A549 (cell line): ENCODE measurements at regions not wholly inside any gene's neighbourhood (a gene's known extent, or its start where the extent isn't known, plus 50 kb on each side); places are given as distances from the start of the nearest gene placed in this dataset.

Source experiments
- ATAC-seq, 2 experiments: fragments of 200-7000 bp in 1 of 2; fragments of >200 bp in 1 of 2; cut with Nextera tagmentation in 1 of 2; cut with Tn5 transposase in 1 of 2; 3 replicates each; pipeline versions ENCODE4 v1.8.0 to v1.9.1; 2018 to 2020; ENCODE audit warnings: mild to moderate bottlenecking in 1 of 2, moderate library complexity in 1 of 2
- CTCF ChIA-PET: fragments of 300-600 bp; sonication (Branson Sonifier 250); formaldehyde crosslinking; extraction: SDS; loops from one replicate; lab custom pipeline; 2021; ENCODE audit warnings: antibody characterized with exemption, inconsistent platforms; lab: Yijun Ruan, JAX
- POLR2A ChIA-PET: fragments of 350-600 bp; formaldehyde crosslinking; extraction: SDS; loops from one replicate; lab custom pipeline; 2021; ENCODE audit warnings: antibody characterized with exemption, inconsistent platforms; lab: Yijun Ruan, JAX
- DNase-seq, 2 experiments: peaks; one replicate each; pipeline versions ENCODE4 v3.0.0 to v3.0.0-alpha.2; 2011 to 2016; ENCODE audit warnings: low read depth in 1 of 2, low spot score in 1 of 2
- FAIRE-seq: peaks from 2 replicates; lab custom pipeline; 2011; peaks lifted over from hg19 to GRCh38; lab: Jason Lieb, UNC
- H3K27ac ChIP-seq, 2 experiments: fragments of >200 bp; sonication (Bioruptor Twin); formaldehyde crosslinking; 3 replicates each; pipeline ENCODE4 v1.5.1; 2016 to 2017
- H3K4me1 ChIP-seq: fragments of >200 bp; sonication (Bioruptor Twin); formaldehyde crosslinking; 3 replicates; pipeline ENCODE4 v1.6.1; 2016
- H3K4me2 ChIP-seq: fragments of >200 bp; sonication (Bioruptor Twin); formaldehyde crosslinking; 3 replicates; pipeline ENCODE4 v1.6.1; 2016
- H3K4me3 ChIP-seq: fragments of >200 bp; sonication (Bioruptor Twin); formaldehyde crosslinking; 3 replicates; pipeline ENCODE4 v1.5.1; 2016
- H3K9me3 ChIP-seq: fragments of >200 bp; sonication (Bioruptor Twin); formaldehyde crosslinking; 3 replicates; pipeline ENCODE4 v1.6.1; 2016
- BCL3 ChIP-seq: fragments of >200 bp; sonication (Bioruptor Twin); formaldehyde crosslinking; IDR thresholded peaks from 3 replicates; pipeline ENCODE4 v1.6.1; 2016
- BHLHE40 ChIP-seq: IDR thresholded peaks from 2 replicates; pipeline ENCODE4 v1.6.1; 2012; ENCODE audit warnings: low read depth, low read length, inconsistent platforms
- CBX2 ChIP-seq: fragments of 200-600 bp; sonication (generic); IDR thresholded peaks from 2 replicates; pipeline ENCODE4 v1.6.1; 2016; ENCODE audit warnings: low read depth, mild to moderate bottlenecking, borderline replicate concordance
- EHMT2 ChIP-seq: fragments of 200-600 bp; sonication (generic); IDR thresholded peaks from 2 replicates; pipeline ENCODE4 v1.6.1; 2016; ENCODE audit warnings: antibody characterized with exemption, low read depth, mild to moderate bottlenecking, moderate library complexity
- HES2 ChIP-seq: fragments of >200 bp; sonication (Bioruptor Twin); formaldehyde crosslinking; IDR thresholded peaks from 2 replicates; pipeline ENCODE4 v1.6.1; 2016
- JUN ChIP-seq, 2 experiments: fragments of >200 bp; sonication (Bioruptor Twin); formaldehyde crosslinking; IDR thresholded peaks; 2 replicates in 1 of 2; 3 replicates in 1 of 2; pipeline ENCODE4 v1.6.1; 2016 to 2017
- NFE2L2 ChIP-seq: fragments of 150-350 bp; conservative IDR thresholded peaks from 2 replicates; pipeline ENCODE4 v1.6.1; 2014; ENCODE audit warnings: low read length
- NR3C1 ChIP-seq: fragments of >200 bp; sonication (Bioruptor Twin); formaldehyde crosslinking; IDR thresholded peaks from 3 replicates; pipeline ENCODE4 v1.6.1; 2017
- POLR2A ChIP-seq: IDR thresholded peaks from 2 replicates; pipeline ENCODE4 v1.6.1; 2012; ENCODE audit warnings: mild to moderate bottlenecking, low read length
- POLR2AphosphoS2 ChIP-seq: conservative IDR thresholded peaks from 2 replicates; pipeline ENCODE4 v1.6.1; 2012; ENCODE audit warnings: low read length, improper control_type of control experiment, inconsistent platforms
- RAD21 ChIP-seq, 2 experiments: fragments of >200 bp in 1 of 2; sonication (Bioruptor Twin) in 1 of 2; formaldehyde crosslinking in 1 of 2; IDR thresholded peaks in 1 of 2; conservative IDR thresholded peaks in 1 of 2; 2 replicates in 1 of 2; 3 replicates in 1 of 2; pipeline ENCODE4 v1.6.1; 2012 to 2018; ENCODE audit warnings: inconsistent platforms in 1 of 2
- RCOR1 ChIP-seq: fragments of 150-350 bp; IDR thresholded peaks from 2 replicates; pipeline ENCODE4 v1.6.1; 2014; ENCODE audit warnings: antibody characterized with exemption, low read length, low read depth
- RFX5 ChIP-seq: fragments of 450-650 bp; IDR thresholded peaks from 2 replicates; pipeline ENCODE4 v1.7.1; 2014; ENCODE audit warnings: antibody characterized with exemption, mild to moderate bottlenecking, moderate library complexity
- RNF2 ChIP-seq: fragments of 200-600 bp; sonication (generic); IDR thresholded peaks from 2 replicates; pipeline ENCODE4 v1.6.1; 2016; ENCODE audit warnings: low read depth, mild to moderate bottlenecking, antibody characterized with exemption, moderate library complexity, borderline replicate concordance
- SMC3 ChIP-seq: fragments of >200 bp; sonication (Bioruptor Twin); formaldehyde crosslinking; IDR thresholded peaks from 3 replicates; pipeline ENCODE4 v1.6.1; 2018; ENCODE audit warnings: inconsistent platforms
- TP53 ChIP-seq: fragments of 250-450 bp; sonication (Bioruptor Pico); IDR thresholded peaks from 2 replicates; pipeline ENCODE4 v1.5.0; 2021; ENCODE audit warnings: mild to moderate bottlenecking, moderate library complexity
- ZC3H11A ChIP-seq: fragments of 450-650 bp; IDR thresholded peaks from 2 replicates; pipeline ENCODE4 v1.6.1; 2014; ENCODE audit warnings: antibody characterized with exemption, mild to moderate bottlenecking
- ZNF302 ChIP-seq: fragments of 250-450 bp; sonication (Bioruptor Pico); IDR thresholded peaks from 2 replicates; pipeline ENCODE4 v1.9.0; 2021; ENCODE audit warnings: inconsistent platforms, mild to moderate bottlenecking, moderate library complexity
- ZSCAN20 ChIP-seq: fragments of 250-450 bp; sonication (Bioruptor Pico); IDR thresholded peaks from 2 replicates; pipeline ENCODE4 v1.8.0; 2022; ENCODE audit warnings: mild to moderate bottlenecking, moderate library complexity
- WGBS: methylation state at CpG from one replicate; pipeline ENCODE4 v1.1.6; 2017; ENCODE audit errors: missing lambda C conversion rate; 5-methylcytosine and 5-hydroxymethylcytosine counted together
- TF ChIP-seq, protein P1 (sequence below): fragments of 250-450 bp; sonication (Bioruptor Pico); IDR thresholded peaks from 2 replicates; pipeline ENCODE4 v1.5.0; 2021; ENCODE audit warnings: mild to moderate bottlenecking, moderate library complexity, borderline replicate concordance
- TF ChIP-seq, protein P2 (sequence below): IDR thresholded peaks from 2 replicates; pipeline ENCODE4 v1.6.1; 2012

DNA sequence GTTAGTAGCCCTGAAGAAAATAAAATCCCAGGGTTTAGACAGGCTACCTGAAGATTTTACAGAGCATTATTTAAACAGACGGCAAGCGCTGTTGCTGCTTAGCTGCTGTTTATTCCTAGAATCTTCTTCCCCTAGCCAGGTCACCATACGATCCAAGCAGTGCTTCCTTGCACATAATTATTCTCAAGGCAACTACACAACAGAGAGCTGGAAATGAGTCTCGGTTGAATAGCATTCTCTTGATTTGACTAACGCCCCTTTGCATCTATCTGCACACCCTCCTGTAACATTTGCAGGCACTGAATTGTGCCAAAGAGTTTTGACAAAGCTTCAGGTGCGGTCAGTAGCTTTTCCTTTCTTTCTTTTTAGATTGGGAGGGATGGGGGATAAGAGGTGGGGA, 564.4 kb downstream of the TBL1XR1 start:
- no peak for FAIRE-seq
- POLR2A ChIA-PET = no interaction called here

GRCh38 chr3:176631165-176631564, 566.1 kb downstream of the TBL1XR1 start:
- DNase-seq (no peak), FAIRE-seq (no peak), ATAC-seq (no peak)
- POLR2A ChIA-PET = no interaction called here
- H3K9me3 ChIP-seq = no peaks in the 10 kb centered on the region
- 80% methylated on average over 1 of the region's 1 CpG for WGBS
- H3K4me3 ChIP-seq = no peak overlapping the region
- H3K4me1 ChIP-seq = no peaks in the 10 kb centered on the region
- H3K4me2 ChIP-seq = no peak overlapping the region
- H3K27ac ChIP-seq = no peak overlapping the region
- CTCF ChIA-PET = no interaction called here
- TF ChIP-seq ZC3H11A (no peak), EHMT2 (no peak), POLR2AphosphoS2 (no peak), RNF2 (no peak), NFE2L2 (no peak), RFX5 (no peak), JUN (IDR thresholded peaks at IDR 0.05) (no peak), RCOR1 (no peak), CBX2 (no peak), BCL3 (no peak), SMC3 (no peak), ZSCAN20 (CRISPR knock-in tag) (no peak), ZNF302 (CRISPR knock-in tag) (no peak), HES2 (no peak), TP53 (CRISPR knock-in tag) (no peak), BHLHE40 (no peak), RAD21 (conservative IDR thresholded peaks at IDR 0.05 in 1 of 2, IDR thresholded peaks at IDR 0.05 in 1 of 2) (no peak)
- TF ChIP-seq, protein P1, sequence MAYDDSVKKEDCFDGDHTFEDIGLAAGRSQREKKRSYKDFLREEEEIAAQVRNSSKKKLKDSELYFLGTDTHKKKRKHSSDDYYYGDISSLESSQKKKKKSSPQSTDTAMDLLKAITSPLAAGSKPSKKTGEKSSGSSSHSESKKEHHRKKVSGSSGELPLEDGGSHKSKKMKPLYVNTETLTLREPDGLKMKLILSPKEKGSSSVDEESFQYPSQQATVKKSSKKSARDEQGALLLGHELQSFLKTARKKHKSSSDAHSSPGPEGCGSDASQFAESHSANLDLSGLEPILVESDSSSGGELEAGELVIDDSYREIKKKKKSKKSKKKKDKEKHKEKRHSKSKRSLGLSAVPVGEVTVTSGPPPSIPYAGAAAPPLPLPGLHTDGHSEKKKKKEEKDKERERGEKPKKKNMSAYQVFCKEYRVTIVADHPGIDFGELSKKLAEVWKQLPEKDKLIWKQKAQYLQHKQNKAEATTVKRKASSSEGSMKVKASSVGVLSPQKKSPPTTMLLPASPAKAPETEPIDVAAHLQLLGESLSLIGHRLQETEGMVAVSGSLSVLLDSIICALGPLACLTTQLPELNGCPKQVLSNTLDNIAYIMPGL (CRISPR knock-in tag) = no peak
- TF ChIP-seq, protein P2, sequence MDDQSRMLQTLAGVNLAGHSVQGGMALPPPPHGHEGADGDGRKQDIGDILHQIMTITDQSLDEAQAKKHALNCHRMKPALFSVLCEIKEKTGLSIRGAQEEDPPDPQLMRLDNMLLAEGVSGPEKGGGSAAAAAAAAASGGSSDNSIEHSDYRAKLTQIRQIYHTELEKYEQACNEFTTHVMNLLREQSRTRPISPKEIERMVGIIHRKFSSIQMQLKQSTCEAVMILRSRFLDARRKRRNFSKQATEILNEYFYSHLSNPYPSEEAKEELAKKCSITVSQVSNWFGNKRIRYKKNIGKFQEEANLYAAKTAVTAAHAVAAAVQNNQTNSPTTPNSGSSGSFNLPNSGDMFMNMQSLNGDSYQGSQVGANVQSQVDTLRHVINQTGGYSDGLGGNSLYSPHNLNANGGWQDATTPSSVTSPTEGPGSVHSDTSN = no peak

More for the DNA sequence above, 564.4 kb downstream of the TBL1XR1 start:
- Histone ChIP-seq H3K4me1 (no peaks in the 10 kb centered on the region), H3K27ac (no peak overlapping the region), H3K9me3 (no peaks in the 10 kb centered on the region), H3K4me2 (no peak overlapping the region), H3K4me3 (no peak overlapping the region)
- no peak for DNase-seq
- WGBS = 36% methylated on average over 6 of the region's 6 CpGs
- CTCF ChIA-PET = no interaction called here
- no peak for ATAC-seq
- TF ChIP-seq POLR2A (no peak), NR3C1 (no peak), EHMT2 (no peak)
- TF ChIP-seq, protein P1 (CRISPR knock-in tag) = no peak
